Panc1 (cell line): ENCODE measurements at regions not wholly inside any gene's neighbourhood (a gene's known extent, or its start where the extent isn't known, plus 50 kb on each side); places are given as distances from the start of the nearest gene placed in this dataset.

Source experiments
- POLR2AphosphoS5 ChIP-seq: IDR thresholded peaks from 2 replicates; pipeline ENCODE4 v1.6.1; 2012; ENCODE audit warnings: mild to moderate bottlenecking, low read depth, low read length, moderate library complexity
- TF ChIP-seq, protein P1 (sequence below): fragments of 450-650 bp; IDR thresholded peaks from 2 replicates; pipeline ENCODE4 v1.5.1; 2017; ENCODE audit warnings: mild to moderate bottlenecking
- TF ChIP-seq, protein P2 (sequence below), 2 experiments: IDR thresholded peaks; 2 replicates each; pipeline ENCODE4 v1.6.1; 2011 to 2012; ENCODE audit warnings: low read depth in 2 of 2, control low read depth in 1 of 2, low read length in 1 of 2, mild to moderate bottlenecking in 1 of 2, moderate library complexity in 1 of 2; ENCODE audit not compliant: insufficient read depth in 1 of 2

GRCh38 chr6:93021235-93021915, 398.0 kb downstream of the EPHA7 start:
- TF ChIP-seq, protein P1, sequence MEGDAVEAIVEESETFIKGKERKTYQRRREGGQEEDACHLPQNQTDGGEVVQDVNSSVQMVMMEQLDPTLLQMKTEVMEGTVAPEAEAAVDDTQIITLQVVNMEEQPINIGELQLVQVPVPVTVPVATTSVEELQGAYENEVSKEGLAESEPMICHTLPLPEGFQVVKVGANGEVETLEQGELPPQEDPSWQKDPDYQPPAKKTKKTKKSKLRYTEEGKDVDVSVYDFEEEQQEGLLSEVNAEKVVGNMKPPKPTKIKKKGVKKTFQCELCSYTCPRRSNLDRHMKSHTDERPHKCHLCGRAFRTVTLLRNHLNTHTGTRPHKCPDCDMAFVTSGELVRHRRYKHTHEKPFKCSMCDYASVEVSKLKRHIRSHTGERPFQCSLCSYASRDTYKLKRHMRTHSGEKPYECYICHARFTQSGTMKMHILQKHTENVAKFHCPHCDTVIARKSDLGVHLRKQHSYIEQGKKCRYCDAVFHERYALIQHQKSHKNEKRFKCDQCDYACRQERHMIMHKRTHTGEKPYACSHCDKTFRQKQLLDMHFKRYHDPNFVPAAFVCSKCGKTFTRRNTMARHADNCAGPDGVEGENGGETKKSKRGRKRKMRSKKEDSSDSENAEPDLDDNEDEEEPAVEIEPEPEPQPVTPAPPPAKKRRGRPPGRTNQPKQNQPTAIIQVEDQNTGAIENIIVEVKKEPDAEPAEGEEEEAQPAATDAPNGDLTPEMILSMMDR, result no peak
- TF ChIP-seq, protein P2, sequence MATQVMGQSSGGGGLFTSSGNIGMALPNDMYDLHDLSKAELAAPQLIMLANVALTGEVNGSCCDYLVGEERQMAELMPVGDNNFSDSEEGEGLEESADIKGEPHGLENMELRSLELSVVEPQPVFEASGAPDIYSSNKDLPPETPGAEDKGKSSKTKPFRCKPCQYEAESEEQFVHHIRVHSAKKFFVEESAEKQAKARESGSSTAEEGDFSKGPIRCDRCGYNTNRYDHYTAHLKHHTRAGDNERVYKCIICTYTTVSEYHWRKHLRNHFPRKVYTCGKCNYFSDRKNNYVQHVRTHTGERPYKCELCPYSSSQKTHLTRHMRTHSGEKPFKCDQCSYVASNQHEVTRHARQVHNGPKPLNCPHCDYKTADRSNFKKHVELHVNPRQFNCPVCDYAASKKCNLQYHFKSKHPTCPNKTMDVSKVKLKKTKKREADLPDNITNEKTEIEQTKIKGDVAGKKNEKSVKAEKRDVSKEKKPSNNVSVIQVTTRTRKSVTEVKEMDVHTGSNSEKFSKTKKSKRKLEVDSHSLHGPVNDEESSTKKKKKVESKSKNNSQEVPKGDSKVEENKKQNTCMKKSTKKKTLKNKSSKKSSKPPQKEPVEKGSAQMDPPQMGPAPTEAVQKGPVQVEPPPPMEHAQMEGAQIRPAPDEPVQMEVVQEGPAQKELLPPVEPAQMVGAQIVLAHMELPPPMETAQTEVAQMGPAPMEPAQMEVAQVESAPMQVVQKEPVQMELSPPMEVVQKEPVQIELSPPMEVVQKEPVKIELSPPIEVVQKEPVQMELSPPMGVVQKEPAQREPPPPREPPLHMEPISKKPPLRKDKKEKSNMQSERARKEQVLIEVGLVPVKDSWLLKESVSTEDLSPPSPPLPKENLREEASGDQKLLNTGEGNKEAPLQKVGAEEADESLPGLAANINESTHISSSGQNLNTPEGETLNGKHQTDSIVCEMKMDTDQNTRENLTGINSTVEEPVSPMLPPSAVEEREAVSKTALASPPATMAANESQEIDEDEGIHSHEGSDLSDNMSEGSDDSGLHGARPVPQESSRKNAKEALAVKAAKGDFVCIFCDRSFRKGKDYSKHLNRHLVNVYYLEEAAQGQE (IDR thresholded peaks at IDR 0.05; ENCODE audit: insufficient read depth in 1 of 2, low read depth in 2 of 2, low read length in 1 of 2), result no peak
- no peak for TF ChIP-seq POLR2AphosphoS5
